SU-DHL-6 (cell line): ENCODE measurements at regions not wholly inside any gene's neighbourhood (a gene's known extent, or its start where the extent isn't known, plus 50 kb on each side); places are given as distances from the start of the nearest gene placed in this dataset.

Source experiments
- H2AFZ ChIP-seq: fragments of 200-600 bp; sonication (generic); 2 replicates; pipeline ENCODE4 v1.6.1; 2014; ENCODE audit warnings: low read depth, mild to moderate bottlenecking, moderate library complexity, mixed read lengths, antibody characterized with exemption, low read length; ENCODE audit not compliant: severe bottlenecking
- H3F3A ChIP-seq: fragments of 200-600 bp; shearing (Covaris generic); 2 replicates; pipeline ENCODE4 v1.6.0; 2016; ENCODE audit warnings: antibody characterized with exemption, mild to moderate bottlenecking; ENCODE audit not compliant: insufficient read depth
- H3K27ac ChIP-seq: fragments of 200-600 bp; sonication (generic); 2 replicates; pipeline ENCODE4 v1.5.1; 2016; ENCODE audit warnings: low read depth, mild to moderate bottlenecking, low read length, moderate library complexity, mixed read lengths
- H3K27me3 ChIP-seq: fragments of 200-600 bp; sonication (generic), shearing (Covaris generic); 2 replicates; pipeline ENCODE4 v1.6.0; 2014; ENCODE audit warnings: mild to moderate bottlenecking, low read length
- H3K36me3 ChIP-seq: fragments of 200-600 bp; sonication (generic); 2 replicates; pipeline ENCODE4 v1.6.1; 2014; ENCODE audit warnings: mild to moderate bottlenecking, low read length, mixed read lengths
- H3K4me2 ChIP-seq: fragments of 300-600, 200-600 bp; shearing (Covaris generic), sonication (generic); 2 replicates; pipeline ENCODE4 v1.6.0; 2014; ENCODE audit warnings: low read length, low read depth, mild to moderate bottlenecking; ENCODE audit not compliant: poor library complexity, severe bottlenecking
- H3K4me3 ChIP-seq: fragments of 200-600 bp; sonication (generic); 2 replicates; pipeline ENCODE4 v1.5.1; 2014; ENCODE audit warnings: antibody characterized with exemption, low read length, mild to moderate bottlenecking, mixed read lengths; ENCODE audit not compliant: insufficient read depth, poor library complexity, severe bottlenecking
- H3K79me2 ChIP-seq: fragments of 200-600 bp; sonication (generic); 2 replicates; pipeline ENCODE4 v1.6.1; 2014; ENCODE audit warnings: mild to moderate bottlenecking, low read length, moderate library complexity; ENCODE audit not compliant: insufficient read depth
- H3K9ac ChIP-seq: fragments of 200-600 bp; sonication (generic); 2 replicates; pipeline ENCODE4 v1.7.0; 2014; ENCODE audit warnings: mild to moderate bottlenecking, low read length
- H3K9me2 ChIP-seq: fragments of 200-600 bp; sonication (generic); replicated peaks from 2 replicates; pipeline ENCODE4 v1.6.1; 2014; ENCODE audit warnings: low read length; ENCODE audit not compliant: insufficient read depth
- H3K9me3 ChIP-seq: fragments of 200-600 bp; sonication (generic); 2 replicates; pipeline ENCODE4 v1.6.1; 2014; ENCODE audit warnings: low read length, mixed read lengths; ENCODE audit not compliant: insufficient read depth
- H4K20me1 ChIP-seq: fragments of 200-600 bp; sonication (generic); 2 replicates; pipeline ENCODE4 v1.6.1; 2014; ENCODE audit warnings: low read depth, mild to moderate bottlenecking, antibody characterized with exemption, low read length, moderate library complexity, mixed read lengths
- EZH2phosphoT487 ChIP-seq: fragments of 200-600 bp; sonication (generic), shearing (Covaris generic); conservative IDR thresholded peaks from 2 replicates; pipeline ENCODE4 v1.6.1; 2018; ENCODE audit warnings: mild to moderate bottlenecking, antibody characterized with exemption, low read length, moderate library complexity, mixed read lengths
- TF ChIP-seq, protein P1 (sequence below): fragments of 200-600 bp; sonication (generic); IDR thresholded peaks from one replicate; pipeline ENCODE4 v1.5.1; 2017; ENCODE audit warnings: antibody characterized with exemption, mild to moderate bottlenecking, low read length, moderate library complexity; ENCODE audit not compliant: insufficient read depth, poor library complexity, severe bottlenecking

DNA sequence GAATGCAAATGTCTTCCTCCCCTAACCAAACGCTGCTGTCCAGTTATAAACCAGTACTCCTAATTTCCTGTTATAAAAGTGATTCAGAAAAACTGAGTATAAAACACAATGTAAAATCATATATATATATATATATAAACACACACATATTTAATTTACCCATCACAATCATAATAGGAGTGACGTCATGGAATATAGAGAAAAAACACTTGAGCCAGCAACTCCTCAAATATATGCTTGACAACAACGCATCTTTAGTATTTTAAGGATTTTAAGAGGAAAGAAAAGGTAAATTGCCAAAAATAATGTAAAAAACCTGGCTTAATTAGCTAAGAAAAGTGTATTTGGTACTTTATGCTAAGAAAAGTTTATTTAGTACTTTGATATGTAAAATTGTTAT is 2701.7 kb downstream of the PCDH7 start:
- Histone ChIP-seq H3K9me3 (no peaks in the 10 kb centered on the region), H3K79me2 (no peaks in the 10 kb centered on the region), H4K20me1 (no peaks in the 10 kb centered on the region), H3K36me3 (no peaks in the 10 kb centered on the region), H3K27ac (no peak overlapping the region), H3K4me3 (no peak overlapping the region), H3K27me3 (no peaks in the 10 kb centered on the region), H3K9me2 (no peaks in the 10 kb centered on the region), H3K9ac (no peak overlapping the region), H2AFZ (no peak overlapping the region), H3K4me2 (no peak overlapping the region), H3F3A (no peaks in the 10 kb centered on the region)
- TF ChIP-seq EZH2phosphoT487, result no peak
- TF ChIP-seq, protein P1, sequence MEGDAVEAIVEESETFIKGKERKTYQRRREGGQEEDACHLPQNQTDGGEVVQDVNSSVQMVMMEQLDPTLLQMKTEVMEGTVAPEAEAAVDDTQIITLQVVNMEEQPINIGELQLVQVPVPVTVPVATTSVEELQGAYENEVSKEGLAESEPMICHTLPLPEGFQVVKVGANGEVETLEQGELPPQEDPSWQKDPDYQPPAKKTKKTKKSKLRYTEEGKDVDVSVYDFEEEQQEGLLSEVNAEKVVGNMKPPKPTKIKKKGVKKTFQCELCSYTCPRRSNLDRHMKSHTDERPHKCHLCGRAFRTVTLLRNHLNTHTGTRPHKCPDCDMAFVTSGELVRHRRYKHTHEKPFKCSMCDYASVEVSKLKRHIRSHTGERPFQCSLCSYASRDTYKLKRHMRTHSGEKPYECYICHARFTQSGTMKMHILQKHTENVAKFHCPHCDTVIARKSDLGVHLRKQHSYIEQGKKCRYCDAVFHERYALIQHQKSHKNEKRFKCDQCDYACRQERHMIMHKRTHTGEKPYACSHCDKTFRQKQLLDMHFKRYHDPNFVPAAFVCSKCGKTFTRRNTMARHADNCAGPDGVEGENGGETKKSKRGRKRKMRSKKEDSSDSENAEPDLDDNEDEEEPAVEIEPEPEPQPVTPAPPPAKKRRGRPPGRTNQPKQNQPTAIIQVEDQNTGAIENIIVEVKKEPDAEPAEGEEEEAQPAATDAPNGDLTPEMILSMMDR, result no peak

DNA sequence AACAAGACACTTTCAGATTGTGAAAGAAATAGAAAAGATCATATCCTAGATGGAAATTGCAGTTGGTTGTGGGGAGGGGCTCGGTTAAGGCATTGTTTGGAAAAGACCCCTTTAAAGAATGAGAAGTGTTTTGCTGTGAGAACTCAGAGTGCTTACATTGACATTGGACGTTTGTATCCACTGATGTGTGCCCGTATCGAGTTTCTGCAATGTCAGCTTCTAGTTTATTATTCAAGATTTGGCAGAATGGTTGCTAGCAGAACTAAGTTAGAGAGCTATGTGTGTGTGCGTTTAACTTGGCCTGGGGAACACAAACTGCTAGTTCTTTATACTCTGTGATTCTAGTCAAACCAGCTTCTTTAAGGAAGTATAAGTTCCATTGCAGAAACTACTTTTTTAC is 2702.5 kb downstream of the PCDH7 start:
- no peak overlapping the region for H3K4me2 ChIP-seq
- H3F3A ChIP-seq, result no peaks in the 10 kb centered on the region
- peak overlapping the region; percentile 48 for H2AFZ ChIP-seq
- no peaks in the 10 kb centered on the region for H3K27me3 ChIP-seq
- TF ChIP-seq, protein P1, result no peak
- TF ChIP-seq EZH2phosphoT487, result no peak
- no peak overlapping the region for H3K9ac ChIP-seq
- no peaks in the 10 kb centered on the region for H3K9me3 ChIP-seq
- no peak overlapping the region for H3K27ac ChIP-seq
- H3K9me2 ChIP-seq, result no peaks in the 10 kb centered on the region
- no peaks in the 10 kb centered on the region for H3K79me2 ChIP-seq
- H4K20me1 ChIP-seq, result no peaks in the 10 kb centered on the region
- H3K36me3 ChIP-seq, result no peaks in the 10 kb centered on the region
- H3K4me3 ChIP-seq, result no peak overlapping the region

GRCh38 chr4:33425936-33426335 is 2705.8 kb downstream of the PCDH7 start:
- Histone ChIP-seq H4K20me1 (no peaks in the 10 kb centered on the region), H3K79me2 (no peaks in the 10 kb centered on the region), H3K4me2 (no peak overlapping the region), H3K27me3 (no peaks in the 10 kb centered on the region), H3K9ac (no peak overlapping the region), H2AFZ (no peak overlapping the region), H3F3A (no peaks in the 10 kb centered on the region), H3K9me3 (no peaks in the 10 kb centered on the region), H3K4me3 (no peak overlapping the region), H3K27ac (no peak overlapping the region), H3K36me3 (no peaks in the 10 kb centered on the region), H3K9me2 (no peaks in the 10 kb centered on the region)
- TF ChIP-seq EZH2phosphoT487, result no peak
- TF ChIP-seq, protein P1, result no peak
